ENCODE measurements at regions not wholly inside any gene's neighbourhood (a gene's known extent, or its start where the extent isn't known, plus 50 kb on each side); places are given as distances from the start of the nearest gene placed in this dataset.
"Not testable (repeated sequence)": the region's sequence is repeated elsewhere in the genome, so short reads cannot be mapped to it uniquely, and the experiment has no call there.

- TF ChIP-seq JUND (IDR thresholded peaks at IDR 0.05; ENCODE audit: low read depth), result no peak
- in situ Hi-C loops (cut with HindIII; ENCODE audit: low pct_unique_long_range_greater_than_20kb, low sequenced_read_pairs), result no loop called here
- no peak for DNase-seq (ENCODE audit: low read depth in 1 of 2, low spot score in 1 of 2)
Observed at GRCh38 chr11:97684486-97685439, 1295.0 kb downstream of the JRKL start.

GRCh38 chr11:97685695-97686094, 1295.9 kb downstream of the JRKL start:
- in situ Hi-C loops (cut with HindIII; ENCODE audit: low pct_unique_long_range_greater_than_20kb, low sequenced_read_pairs), result no loop called here

GRCh38 chr11:97687111-97687510, 1297.3 kb downstream of the JRKL start:
- in situ Hi-C loops (cut with HindIII; ENCODE audit: low pct_unique_long_range_greater_than_20kb, low sequenced_read_pairs), result no loop called here

More at GRCh38 chr11:97685695-97686094, 1295.9 kb downstream of the JRKL start:
- no peak for DNase-seq (ENCODE audit: low read depth in 1 of 2, low spot score in 1 of 2)
- TF ChIP-seq JUND (IDR thresholded peaks at IDR 0.05; ENCODE audit: low read depth), result no peak

GRCh38 chr11:97691061-97691460, 1301.2 kb downstream of the JRKL start:
- no peak for DNase-seq (ENCODE audit: low read depth in 1 of 2, low spot score in 1 of 2)
- in situ Hi-C loops (cut with HindIII; ENCODE audit: low pct_unique_long_range_greater_than_20kb, low sequenced_read_pairs), result no loop called here
- TF ChIP-seq JUND (IDR thresholded peaks at IDR 0.05; ENCODE audit: low read depth), result no peak

More at GRCh38 chr11:97687111-97687510, 1297.3 kb downstream of the JRKL start:
- no peak for DNase-seq (ENCODE audit: low read depth in 1 of 2, low spot score in 1 of 2)
- no peak for TF ChIP-seq JUND (IDR thresholded peaks at IDR 0.05; ENCODE audit: low read depth)

GRCh38 chr11:97702951-97703350, 1313.1 kb downstream of the JRKL start:
- in situ Hi-C loops (cut with HindIII; ENCODE audit: low pct_unique_long_range_greater_than_20kb, low sequenced_read_pairs), result no loop called here
- no peak for DNase-seq (ENCODE audit: low read depth in 1 of 2, low spot score in 1 of 2)
- no peak for TF ChIP-seq JUND (IDR thresholded peaks at IDR 0.05; ENCODE audit: low read depth)

- in situ Hi-C loops (cut with HindIII; ENCODE audit: low pct_unique_long_range_greater_than_20kb, low sequenced_read_pairs), result no loop called here
- DNase-seq (ENCODE audit: low read depth in 1 of 2, low spot score in 1 of 2), result no peak
- no peak for TF ChIP-seq JUND (IDR thresholded peaks at IDR 0.05; ENCODE audit: low read depth)
Observed at GRCh38 chr11:97703851-97704250, 1314.0 kb downstream of the JRKL start.

GRCh38 chr11:97705441-97705840, 1315.3 kb upstream of the CNTN5 start:
- in situ Hi-C loops (cut with HindIII; ENCODE audit: low pct_unique_long_range_greater_than_20kb, low sequenced_read_pairs); DNase-seq (ENCODE audit: low read depth in 1 of 2, low spot score in 1 of 2): not testable (repeated sequence)

- no peak for DNase-seq (ENCODE audit: low read depth in 1 of 2, low spot score in 1 of 2)
- no peak for TF ChIP-seq JUND (IDR thresholded peaks at IDR 0.05; ENCODE audit: low read depth)
- in situ Hi-C loops (cut with HindIII; ENCODE audit: low pct_unique_long_range_greater_than_20kb, low sequenced_read_pairs), result no loop called here
Observed at GRCh38 chr11:97717922-97718321, 1302.8 kb upstream of the CNTN5 start.

- TF ChIP-seq JUND (IDR thresholded peaks at IDR 0.05; ENCODE audit: low read depth), result no peak
- in situ Hi-C loops (cut with HindIII; ENCODE audit: low pct_unique_long_range_greater_than_20kb, low sequenced_read_pairs), result no loop called here
- no peak for DNase-seq (ENCODE audit: low read depth in 1 of 2, low spot score in 1 of 2)
Observed at GRCh38 chr11:97722065-97722464, 1298.7 kb upstream of the CNTN5 start.

GRCh38 chr11:97722721-97723120, 1298.0 kb upstream of the CNTN5 start:
- DNase-seq (ENCODE audit: low read depth in 1 of 2, low spot score in 1 of 2), result no peak
- in situ Hi-C loops (cut with HindIII; ENCODE audit: low pct_unique_long_range_greater_than_20kb, low sequenced_read_pairs), result no loop called here
- TF ChIP-seq JUND (IDR thresholded peaks at IDR 0.05; ENCODE audit: low read depth), result no peak

GRCh38 chr11:97729546-97730272, 1291.0 kb upstream of the CNTN5 start:
- no peak for DNase-seq (ENCODE audit: low read depth in 1 of 2, low spot score in 1 of 2)
- TF ChIP-seq JUND (IDR thresholded peaks at IDR 0.05; ENCODE audit: low read depth), result no peak
- in situ Hi-C loops (cut with HindIII; ENCODE audit: low pct_unique_long_range_greater_than_20kb, low sequenced_read_pairs), result no loop called here

- in situ Hi-C loops (cut with HindIII; ENCODE audit: low pct_unique_long_range_greater_than_20kb, low sequenced_read_pairs), result no loop called here
- no peak for TF ChIP-seq JUND (IDR thresholded peaks at IDR 0.05; ENCODE audit: low read depth)
Observed at GRCh38 chr11:97732011-97732632, 1288.6 kb upstream of the CNTN5 start.

GRCh38 chr11:97738751-97739150, 1282.0 kb upstream of the CNTN5 start:
- in situ Hi-C loops (cut with HindIII; ENCODE audit: low pct_unique_long_range_greater_than_20kb, low sequenced_read_pairs), result no loop called here
- no peak for TF ChIP-seq JUND (IDR thresholded peaks at IDR 0.05; ENCODE audit: low read depth)
- no peak for DNase-seq (ENCODE audit: low read depth in 1 of 2, low spot score in 1 of 2)

More at GRCh38 chr11:97732011-97732632, 1288.6 kb upstream of the CNTN5 start:
- no peak for DNase-seq (ENCODE audit: low read depth in 1 of 2, low spot score in 1 of 2)

Measured in T47D (cell line).